Activated naive CD8-positive, alpha-beta T cell treated with anti-CD3 and anti-CD28 coated beads, Interleukin-2, amount 50 U/mL, for 16 hours (primary cell): ENCODE measurements at regions not wholly inside any gene's neighbourhood (a gene's known extent, or its start where the extent isn't known, plus 50 kb on each side); places are given as distances from the start of the nearest gene placed in this dataset.
"Not testable (repeated sequence)": the region's sequence is repeated elsewhere in the genome, so short reads cannot be mapped to it uniquely, and the experiment has no call there.

ENCODE experiments used
- DNase-seq: peaks from one replicate; pipeline ENCODE4 v3.0.0-alpha.2; 2020; ENCODE audit warnings: low read depth, low spot score

DNA sequence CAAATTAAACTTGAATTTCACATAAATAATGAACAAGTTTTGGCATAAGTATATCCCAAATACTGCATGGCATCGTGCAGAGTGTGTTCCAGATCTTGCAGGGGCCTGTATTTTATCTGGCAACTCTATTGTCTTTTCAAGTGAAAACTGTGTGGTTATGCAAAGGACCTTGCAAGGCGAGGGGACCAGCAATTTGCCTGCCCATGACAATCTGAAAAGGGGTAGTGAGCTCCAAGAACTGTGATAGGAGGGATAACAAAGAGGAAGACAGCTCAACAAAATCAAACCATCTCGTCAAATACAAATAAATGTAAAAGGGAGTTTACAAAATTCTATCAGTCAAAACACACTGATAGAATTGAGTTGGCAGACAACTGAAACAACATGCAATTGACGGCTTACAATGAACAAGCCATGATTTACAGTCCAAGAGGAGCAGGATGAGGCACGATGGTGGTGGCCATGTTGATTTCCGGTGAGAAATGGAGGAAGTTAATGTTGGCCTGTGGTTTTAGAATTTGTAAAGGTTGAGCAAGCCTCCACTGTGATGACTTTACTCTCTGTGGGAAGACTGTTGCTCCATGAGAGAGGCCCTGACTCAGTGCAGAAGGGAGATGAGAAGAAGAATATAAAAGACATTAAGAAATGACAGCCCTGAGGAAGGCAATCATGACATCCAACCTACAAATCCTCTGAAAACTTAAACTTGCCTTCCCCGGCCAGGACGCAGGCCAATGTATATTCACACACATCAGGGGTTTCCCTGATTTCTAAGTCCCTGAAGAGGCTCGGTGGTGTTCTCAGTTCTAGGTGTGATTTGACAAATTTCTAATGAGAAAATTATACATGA, 132.2 kb downstream of the ADSS2 start:
- DNase-seq: no peak

DNA sequence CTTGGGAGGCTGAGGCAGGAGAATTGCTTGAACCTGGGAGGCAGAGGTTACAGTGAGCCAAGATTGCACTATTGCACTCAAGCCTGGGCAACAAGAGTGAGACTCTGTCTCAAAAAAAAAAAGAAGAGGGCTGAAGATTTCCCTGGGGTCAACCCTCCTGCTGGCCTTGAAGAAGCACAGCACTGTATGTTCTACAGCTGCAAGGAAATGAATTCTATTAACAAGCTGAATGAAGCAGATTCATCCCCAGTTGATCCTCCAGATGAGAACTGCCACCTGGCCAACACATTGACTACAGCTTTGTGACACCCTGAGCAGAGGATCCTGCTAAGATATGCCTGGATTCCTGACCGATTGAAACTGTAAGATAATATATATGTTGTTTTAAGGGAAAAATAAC, 129.5 kb downstream of the ADSS2 start:
- no peak for DNase-seq

DNA sequence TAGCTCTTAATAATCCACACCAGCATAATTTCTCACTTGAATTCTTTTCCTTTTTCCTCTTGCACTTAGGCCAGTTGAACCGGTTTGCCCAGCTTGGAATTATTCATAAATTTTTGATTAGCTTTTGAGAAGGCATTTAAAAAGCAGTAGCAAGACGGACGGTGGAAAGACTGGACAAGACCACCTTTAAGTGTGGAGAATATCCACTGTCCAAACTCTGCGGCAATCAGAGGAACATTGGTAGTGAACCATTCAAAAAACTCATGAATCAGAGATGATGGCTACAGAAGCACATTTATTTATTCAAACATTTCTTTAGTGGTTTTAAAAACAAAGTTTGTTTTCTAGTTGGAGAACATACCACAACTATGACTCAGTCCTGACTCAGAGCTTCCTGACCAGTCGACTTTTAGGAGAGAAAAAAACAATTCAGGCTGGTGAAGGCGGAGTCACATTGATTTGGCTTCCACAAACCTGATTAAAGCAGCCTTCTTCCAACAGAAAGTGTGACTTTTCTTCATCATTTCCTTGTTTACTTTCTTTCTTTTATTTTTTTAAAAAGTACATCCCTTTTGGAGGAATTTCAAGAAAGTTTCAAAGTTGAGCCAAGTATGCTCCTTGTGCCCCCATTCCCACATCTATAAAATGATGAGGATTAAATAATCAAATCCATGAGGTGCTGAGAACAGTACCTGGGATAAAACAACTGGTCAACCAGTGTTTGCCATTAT, 128.8 kb downstream of the ADSS2 start:
- DNase-seq: no peak

DNA sequence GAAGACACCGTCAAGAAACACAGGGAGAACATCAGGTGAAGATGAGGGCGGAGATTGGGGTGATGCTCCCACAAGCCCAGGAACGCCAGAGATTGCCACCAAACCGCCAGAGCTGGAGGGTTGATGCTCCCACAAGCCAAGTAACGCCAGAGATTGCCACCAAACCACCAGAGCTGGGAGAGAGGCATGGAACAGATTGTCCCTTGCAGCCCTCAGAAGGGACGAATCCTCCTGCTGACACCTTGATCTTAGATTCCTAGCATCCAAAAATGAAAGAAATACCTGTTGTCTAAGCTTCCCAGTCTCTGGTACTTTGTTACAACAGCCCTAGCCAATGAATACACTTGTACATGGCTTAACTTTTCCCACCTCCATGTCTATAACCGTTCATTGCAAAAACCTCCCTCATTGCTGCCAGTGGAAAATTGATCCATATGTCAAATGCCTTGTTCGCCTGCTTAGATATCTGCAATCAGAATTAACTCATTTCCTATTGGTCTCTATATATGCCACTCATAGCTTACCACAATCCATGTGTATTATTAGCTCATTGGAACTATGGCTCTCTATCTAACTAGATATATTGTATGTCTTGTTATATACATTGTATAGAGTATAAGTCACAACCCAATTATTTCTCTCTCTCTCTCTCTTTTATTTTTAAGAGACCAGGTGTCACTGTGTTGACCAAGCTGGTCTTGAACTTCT, 127.4 kb downstream of the ADSS2 start:
- DNase-seq: no peak

DNA sequence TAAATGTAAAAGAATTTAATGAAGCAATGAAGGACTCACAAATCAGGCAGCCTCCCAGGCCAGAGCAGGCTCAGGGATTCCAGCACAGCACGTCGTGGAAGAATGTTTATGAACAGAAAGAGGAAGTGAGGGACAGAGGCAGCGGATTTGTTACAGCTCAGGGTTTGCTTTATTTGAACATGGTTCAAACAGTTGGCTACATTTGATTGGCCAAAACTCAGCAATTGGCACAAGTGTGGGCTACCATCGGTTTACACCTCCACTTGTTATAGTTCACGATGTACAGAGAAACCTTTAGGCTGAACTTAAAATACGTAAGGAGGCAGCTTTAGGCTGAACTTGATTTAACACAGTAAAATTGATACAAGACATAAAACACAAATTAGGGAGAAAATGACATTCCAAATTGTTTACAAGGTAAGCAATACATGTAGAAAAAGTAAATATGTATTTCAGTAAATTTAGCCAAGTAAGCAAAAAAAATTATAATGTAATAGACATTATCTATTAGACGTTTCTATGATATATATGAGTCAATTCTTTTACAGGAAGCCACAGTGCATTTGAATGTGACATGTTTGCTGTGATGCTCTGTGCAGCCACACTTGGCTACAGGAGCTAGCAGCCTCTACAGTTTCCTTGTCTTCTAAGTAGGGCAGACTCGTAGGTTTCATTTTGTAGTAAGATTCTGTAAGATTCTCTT, 126.5 kb downstream of the ADSS2 start:
- DNase-seq: no peak

DNA sequence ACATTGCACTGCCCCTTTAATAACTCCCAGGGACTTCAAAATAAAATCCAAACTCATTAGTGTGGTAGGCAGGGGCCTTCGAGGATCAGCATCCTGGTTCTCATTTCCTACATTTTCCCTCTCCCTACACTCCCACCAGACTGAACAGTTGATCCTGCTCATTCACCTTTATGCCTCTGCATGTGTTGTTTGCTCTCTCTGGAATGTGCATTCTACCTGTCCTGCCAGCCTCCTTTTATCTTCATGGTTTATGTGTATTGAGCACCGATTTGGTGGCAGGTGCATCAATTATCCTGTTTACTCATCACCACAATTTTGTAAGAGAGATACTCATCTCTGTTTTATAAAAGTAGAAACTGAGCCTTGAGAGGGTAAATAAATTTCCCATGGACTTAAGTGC, 125.0 kb downstream of the ADSS2 start:
- DNase-seq: no peak

DNA sequence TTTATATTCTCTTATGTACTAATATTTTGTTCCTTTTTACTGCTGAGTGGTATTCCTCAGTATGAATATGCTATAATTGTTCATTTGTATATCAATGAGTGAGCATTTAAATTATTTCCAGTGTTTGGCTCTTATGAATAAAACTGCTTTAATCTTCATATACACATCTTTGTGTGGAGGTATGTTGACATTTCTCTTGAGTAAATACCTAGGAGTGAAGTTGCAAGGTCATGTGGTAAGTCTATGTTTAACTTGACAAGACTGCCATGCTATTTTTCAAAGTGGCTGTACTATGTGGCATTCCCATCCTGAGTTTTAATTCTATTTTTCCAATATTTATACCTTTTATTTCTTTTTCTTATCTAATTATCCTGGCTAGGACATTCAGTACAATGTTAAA, 124.2 kb downstream of the ADSS2 start:
- no peak for DNase-seq

DNA sequence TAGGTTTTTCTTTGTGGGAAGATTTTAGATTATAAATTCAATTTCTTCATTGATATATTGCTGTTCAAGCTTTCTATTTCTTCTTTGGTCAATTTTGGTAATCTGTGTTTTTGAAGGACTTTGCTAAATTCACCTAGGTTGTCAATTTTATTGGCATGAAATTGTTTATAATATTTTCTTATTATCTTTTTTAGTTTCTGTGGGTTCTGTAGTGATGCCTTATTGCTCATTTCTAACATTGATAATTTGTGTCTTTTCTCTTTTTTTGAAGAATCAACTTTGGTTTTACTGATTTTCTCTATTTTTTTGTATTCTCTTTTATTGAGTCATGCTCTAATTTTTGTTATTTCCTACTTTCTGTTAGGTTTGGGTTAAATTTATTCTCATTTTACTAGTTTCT, 123.2 kb downstream of the ADSS2 start:
- no peak for DNase-seq

DNA sequence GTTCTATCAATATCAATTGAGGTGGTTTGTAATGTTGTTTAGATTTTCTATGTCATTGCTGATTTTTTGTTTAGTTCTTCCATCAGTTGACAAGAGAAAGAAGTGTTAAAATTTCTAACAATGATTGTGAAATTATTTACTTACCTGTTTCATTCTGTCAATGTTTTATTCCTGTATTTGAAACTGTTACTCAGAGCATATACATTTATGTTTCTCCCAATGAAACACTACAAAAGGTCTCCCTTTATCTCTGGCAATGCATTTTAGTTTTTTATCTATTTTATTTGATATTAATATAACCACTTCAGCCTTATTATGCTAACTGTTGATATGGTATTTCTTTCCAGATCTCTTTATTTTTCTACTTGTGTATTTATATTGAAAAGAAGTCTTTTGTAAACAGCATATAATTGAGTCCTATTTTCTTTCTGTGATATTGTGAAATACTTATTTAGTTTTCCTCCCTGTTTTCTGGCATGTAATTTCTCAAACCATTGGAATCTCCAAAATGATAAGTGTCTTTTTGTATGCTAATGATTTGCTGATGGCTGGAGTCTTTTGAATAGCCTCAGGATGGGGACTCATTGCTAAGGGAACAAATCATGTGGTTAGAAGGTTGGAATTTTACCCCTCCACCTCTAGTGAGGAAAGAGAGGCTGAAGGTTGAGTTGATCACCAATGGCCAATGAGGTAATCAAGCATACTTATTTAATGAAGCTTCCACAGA, 122.0 kb downstream of the ADSS2 start:
- no peak for DNase-seq

DNA sequence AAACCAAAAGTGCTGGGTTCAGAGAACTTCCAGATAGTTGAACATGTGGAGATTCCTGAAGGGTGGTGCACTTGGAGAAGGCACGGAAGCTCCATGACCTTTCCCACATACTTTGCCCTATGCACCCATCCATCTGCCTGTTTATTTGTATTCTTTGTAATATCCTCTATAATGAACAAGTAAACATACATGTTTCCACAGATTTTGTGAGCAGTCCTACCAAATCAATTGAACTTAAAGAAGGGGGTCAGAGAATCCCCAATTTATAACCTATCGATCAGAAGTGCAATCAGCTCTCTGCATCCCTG, 121.4 kb downstream of the ADSS2 start:
- no peak for DNase-seq

DNA sequence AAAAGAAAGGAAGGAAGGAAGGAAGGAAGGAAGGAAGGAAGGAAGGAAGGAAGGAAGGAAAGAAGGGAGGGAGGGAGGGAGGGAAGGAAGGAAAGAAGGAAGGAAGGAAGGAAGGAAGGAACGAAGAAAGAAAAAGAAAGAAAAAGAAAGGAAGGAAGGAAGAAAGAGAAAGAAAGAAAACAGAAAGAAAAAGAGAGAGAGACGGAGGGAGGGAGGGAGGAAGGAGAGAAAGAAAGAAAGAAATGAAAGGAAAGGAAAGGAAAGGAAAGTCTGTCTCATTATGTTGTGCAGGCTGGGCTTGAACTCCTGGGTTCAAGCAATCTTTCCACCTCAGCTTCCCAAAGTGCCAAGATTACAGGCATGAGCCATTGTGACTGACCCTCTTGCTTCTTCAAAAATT, 118.9 kb downstream of the ADSS2 start:
- DNase-seq: not testable (repeated sequence)

DNA sequence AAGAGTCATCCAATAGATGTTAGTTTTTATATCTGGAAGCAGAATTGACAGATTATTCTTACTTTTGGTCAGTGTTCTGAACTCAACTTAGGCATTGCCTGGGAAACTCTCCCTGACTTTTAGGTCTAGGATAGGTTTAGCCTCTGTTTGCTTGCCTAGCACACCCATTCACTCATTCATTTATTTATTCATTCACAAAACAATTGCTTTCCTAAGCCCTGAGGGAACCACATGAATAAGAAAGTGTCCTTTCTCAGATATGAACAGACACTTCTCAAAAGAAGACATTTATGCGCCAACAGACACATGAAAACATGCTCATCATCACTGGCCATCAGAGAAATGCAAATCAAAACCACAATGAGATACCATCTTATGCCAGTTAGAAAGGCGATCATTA, 117.4 kb downstream of the ADSS2 start:
- DNase-seq: not testable (repeated sequence)

DNA sequence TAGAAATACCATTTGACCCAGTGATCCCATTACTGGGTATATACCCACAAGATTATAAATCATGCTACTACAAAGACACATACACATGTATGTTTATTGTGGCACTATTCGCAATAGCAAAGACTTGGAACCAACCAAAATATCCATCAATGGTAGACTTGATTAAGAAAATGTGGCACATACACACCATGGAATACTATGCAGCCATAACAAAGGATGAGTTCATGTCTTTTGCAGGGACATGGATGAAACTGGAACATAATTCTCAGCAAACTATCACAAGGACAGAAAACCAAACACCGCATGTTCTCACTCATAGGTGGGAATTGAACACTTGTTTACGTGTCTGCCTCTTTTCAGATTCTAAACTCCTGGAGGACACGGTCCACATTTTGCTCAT, 116.9 kb downstream of the ADSS2 start:
- DNase-seq: not testable (repeated sequence)

DNA sequence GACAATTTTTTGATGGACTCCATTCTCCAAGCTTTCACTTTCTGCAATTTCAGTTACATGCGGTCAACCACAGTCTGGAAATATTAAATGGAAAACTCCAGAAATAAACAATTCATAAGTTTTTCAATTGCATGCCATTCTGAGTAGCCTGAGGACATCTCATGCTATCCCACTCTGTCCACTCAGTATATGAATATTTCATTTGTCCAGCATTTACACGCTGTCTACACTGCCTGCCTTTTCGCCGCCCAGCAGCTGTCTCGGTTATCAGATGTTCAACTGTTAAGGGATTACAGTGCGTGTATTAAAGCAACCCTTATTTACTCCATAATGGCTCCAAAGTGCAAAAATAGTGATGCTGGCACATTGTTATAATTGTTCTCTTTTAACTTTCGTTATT, 116.3 kb downstream of the ADSS2 start:
- no peak for DNase-seq

DNA sequence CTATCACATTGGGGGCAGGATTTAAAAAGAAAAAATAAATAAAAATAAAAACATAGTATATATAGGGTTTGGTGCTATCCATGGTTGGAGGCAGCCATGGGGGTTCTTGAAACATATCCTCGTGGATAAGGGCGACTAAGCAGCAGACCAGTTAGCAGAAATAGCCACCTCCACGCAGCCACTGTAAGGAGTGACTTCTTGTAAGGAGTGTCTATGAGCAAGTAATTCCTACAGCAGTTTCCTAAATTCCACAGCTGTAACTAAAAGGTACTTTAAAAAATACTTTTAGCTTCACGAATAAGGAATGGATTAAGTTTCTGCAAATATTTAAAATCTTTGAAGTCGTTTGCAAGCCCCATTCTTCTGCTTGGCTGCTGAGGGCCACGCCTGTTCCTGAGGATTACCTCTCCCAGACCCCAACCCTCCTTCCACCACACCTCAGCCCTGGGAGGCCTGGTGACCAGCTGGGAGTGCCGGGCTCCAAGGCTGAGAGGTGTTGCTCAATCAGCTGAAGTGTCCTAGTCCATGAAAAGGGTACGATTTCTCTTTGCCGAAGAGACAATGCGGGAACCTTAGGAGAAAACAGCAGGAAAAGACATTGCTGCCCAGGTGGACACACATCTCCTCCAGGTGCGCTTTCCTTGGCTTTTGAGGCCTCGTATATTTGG, 115.3 kb downstream of the ADSS2 start:
- no peak for DNase-seq

DNA sequence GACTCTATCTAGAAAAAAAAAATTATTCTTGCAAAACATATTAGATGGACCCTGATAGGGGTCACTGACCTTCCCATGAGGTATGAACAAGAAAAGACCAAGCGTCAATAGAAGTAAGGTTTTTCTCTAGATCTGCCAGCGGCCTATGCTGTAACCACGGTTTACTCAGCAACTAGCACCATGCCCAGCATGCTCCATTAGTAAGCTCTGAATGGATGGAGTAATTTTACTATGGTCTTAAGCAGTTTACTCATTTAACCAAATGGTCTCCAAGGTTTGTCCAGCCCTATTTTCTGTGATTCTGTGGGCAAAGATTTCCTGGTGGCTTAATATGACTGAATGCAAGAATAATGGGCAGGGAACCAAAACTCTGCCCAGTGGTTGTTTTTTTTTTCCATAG, 113.9 kb downstream of the ADSS2 start:
- DNase-seq: no peak

DNA sequence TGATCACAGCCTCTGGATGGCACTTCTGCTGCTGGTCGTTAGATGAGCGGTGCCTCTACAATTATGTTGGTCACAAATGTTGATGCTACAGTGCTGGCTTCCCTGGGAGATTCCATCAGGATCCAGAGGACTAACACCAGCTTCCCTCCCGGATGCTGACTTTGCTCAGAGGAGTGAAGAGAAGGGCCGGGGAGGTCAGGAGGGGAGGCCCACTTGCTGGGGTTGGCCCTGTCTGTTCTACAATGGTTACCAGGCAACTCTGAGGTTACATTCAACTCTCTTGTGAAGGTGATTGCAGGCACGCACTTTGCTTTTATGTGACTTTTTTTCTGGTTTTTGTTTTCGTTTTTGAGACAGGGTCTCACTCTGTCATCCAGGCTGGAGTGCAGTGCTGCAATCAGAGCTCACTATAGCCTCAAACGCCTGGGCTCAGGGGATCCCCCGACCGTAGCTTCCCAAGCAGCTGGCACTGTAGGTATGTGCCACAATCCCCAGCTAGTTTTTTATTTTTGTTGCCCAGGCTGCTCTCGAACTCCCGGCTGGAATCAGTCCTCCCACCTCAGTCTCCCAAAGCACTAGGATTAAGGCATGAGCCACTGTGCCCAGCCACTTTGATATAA, 112.5 kb downstream of the ADSS2 start:
- no peak for DNase-seq

DNA sequence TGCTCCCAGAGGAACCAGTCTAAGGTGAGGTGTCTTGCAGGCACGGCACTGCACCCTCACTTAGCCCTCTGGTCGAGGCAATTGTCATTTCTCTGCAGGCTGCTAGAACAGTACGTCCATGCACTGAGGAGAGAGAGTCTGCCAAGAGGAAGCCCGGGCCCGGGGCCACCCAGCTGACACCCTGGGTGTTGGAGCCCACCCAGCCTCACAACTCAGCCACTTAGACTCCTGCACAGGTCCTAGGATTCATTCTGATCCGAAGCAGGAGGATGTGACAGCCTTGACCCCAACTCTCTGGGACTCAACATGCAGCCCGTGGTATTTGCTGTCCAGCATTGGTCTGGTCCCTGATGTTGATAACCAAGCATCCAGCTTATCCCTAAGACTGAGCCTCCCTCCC, 111.9 kb downstream of the ADSS2 start:
- DNase-seq: no peak

DNA sequence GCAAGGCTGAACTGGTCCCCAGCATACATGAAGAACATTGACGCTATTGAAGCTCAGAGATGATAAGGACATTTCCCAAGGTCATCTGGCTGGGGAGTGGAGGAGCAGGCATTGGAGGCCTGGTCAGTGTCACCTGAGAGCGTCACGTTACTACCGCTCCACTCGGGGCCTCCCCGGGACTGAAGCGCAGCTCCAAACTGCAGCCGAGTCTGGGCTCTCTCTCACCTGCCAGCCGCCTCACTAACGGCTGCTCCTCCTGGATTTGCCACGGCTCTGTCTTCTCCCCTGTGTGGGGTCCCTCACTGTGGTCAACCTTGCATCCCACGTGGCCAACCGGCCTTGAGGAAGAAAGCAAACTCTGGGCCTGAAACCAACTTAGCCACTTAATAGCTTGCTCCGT, 111.3 kb downstream of the ADSS2 start:
- no peak for DNase-seq
